H9 (cell line): ENCODE measurements at regions not wholly inside any gene's neighbourhood (a gene's known extent, or its start where the extent isn't known, plus 50 kb on each side); places are given as distances from the start of the nearest gene placed in this dataset.

Experiments
- DNase-seq: peaks from one replicate; pipeline ENCODE4 v3.0.0-alpha.2; 2017
- H2AFZ ChIP-seq: one replicate; pipeline ENCODE4 v1.6.1; 2013; ENCODE audit warnings: mild to moderate bottlenecking, low read length, control low read depth, moderate library complexity
- H2AK5ac ChIP-seq: 2 replicates; pipeline ENCODE4 v1.6.1; 2013; ENCODE audit warnings: low read length, control low read depth, mixed read lengths; ENCODE audit not compliant: insufficient read length
- H2BK120ac ChIP-seq: one replicate; pipeline ENCODE4 v1.6.1; 2013; ENCODE audit warnings: low read depth, mild to moderate bottlenecking, low read length, control low read depth, inconsistent platforms; ENCODE audit not compliant: poor library complexity, severe bottlenecking
- H2BK12ac ChIP-seq: 2 replicates; pipeline ENCODE4 v1.6.1; 2013; ENCODE audit warnings: low read length, control low read depth, mixed read lengths, low read depth; ENCODE audit not compliant: insufficient read length
- H2BK15ac ChIP-seq: 2 replicates; pipeline ENCODE4 v1.6.1; 2013; ENCODE audit warnings: low read depth, low read length, control low read depth
- H2BK20ac ChIP-seq: one replicate; pipeline ENCODE4 v1.6.1; 2013; ENCODE audit warnings: low read depth, mild to moderate bottlenecking, low read length, control low read depth, inconsistent platforms; ENCODE audit not compliant: poor library complexity, severe bottlenecking
- H2BK5ac ChIP-seq: 2 replicates; pipeline ENCODE4 v1.6.1; 2013; ENCODE audit warnings: low read length, control low read depth, mixed read lengths; ENCODE audit not compliant: insufficient read length
- H3K14ac ChIP-seq: 2 replicates; pipeline ENCODE4 v1.6.1; 2013; ENCODE audit warnings: low read length, control low read depth; ENCODE audit not compliant: insufficient read depth
- H3K18ac ChIP-seq: 2 replicates; pipeline ENCODE4 v1.6.1; 2013; ENCODE audit warnings: low read depth, mild to moderate bottlenecking, mixed read lengths, low read length, control low read depth; ENCODE audit not compliant: insufficient read length
- H3K23ac ChIP-seq: 2 replicates; pipeline ENCODE4 v1.6.1; 2013; ENCODE audit warnings: low read length, control low read depth, mixed read lengths, low read depth; ENCODE audit not compliant: insufficient read length
- H3K23me2 ChIP-seq: 2 replicates; pipeline ENCODE4 v1.6.1; 2013; ENCODE audit warnings: low read depth, mild to moderate bottlenecking, mixed read lengths, low read length, control low read depth; ENCODE audit not compliant: insufficient read length, poor library complexity, severe bottlenecking
- H3K27ac ChIP-seq: 2 replicates; pipeline ENCODE4 v1.5.1; 2013; ENCODE audit warnings: low read length, control low read depth, mixed read lengths, low read depth; ENCODE audit not compliant: insufficient read length
- H3K27me3 ChIP-seq: 2 replicates; pipeline ENCODE4 v1.6.1; 2013; ENCODE audit warnings: low read length, control low read depth, inconsistent platforms; ENCODE audit not compliant: insufficient read depth
- H3K4ac ChIP-seq: 2 replicates; pipeline ENCODE4 v1.6.1; 2013; ENCODE audit warnings: low read depth, mild to moderate bottlenecking, control low read depth, inconsistent platforms, low read length, moderate library complexity
- H3K4me1 ChIP-seq: 2 replicates; pipeline ENCODE4 v1.6.1; 2013; ENCODE audit warnings: low read length, control low read depth, inconsistent platforms; ENCODE audit not compliant: insufficient read depth
- H3K4me2 ChIP-seq: 2 replicates; pipeline ENCODE4 v1.6.1; 2013; ENCODE audit warnings: low read length, control low read depth, mixed read lengths; ENCODE audit not compliant: insufficient read length, insufficient read depth
- H3K56ac ChIP-seq: 2 replicates; pipeline ENCODE4 v1.6.1; 2013; ENCODE audit warnings: low read depth, mild to moderate bottlenecking, mixed read lengths, low read length, control low read depth; ENCODE audit not compliant: insufficient read length
- H3K79me1 ChIP-seq: 2 replicates; pipeline ENCODE4 v1.6.1; 2013; ENCODE audit warnings: low read depth, mild to moderate bottlenecking, moderate library complexity, low read length, control low read depth, inconsistent platforms; ENCODE audit not compliant: insufficient read depth, poor library complexity, severe bottlenecking
- H3K79me2 ChIP-seq: 2 replicates; pipeline ENCODE4 v1.6.1; 2013; ENCODE audit warnings: low read length, control low read depth, inconsistent platforms; ENCODE audit not compliant: insufficient read depth
- H3K9ac ChIP-seq: 2 replicates; pipeline ENCODE4 v1.6.1; 2013; ENCODE audit warnings: low read length, control low read depth, mixed read lengths; ENCODE audit not compliant: insufficient read length; ENCODE audit errors: extremely low read depth
- H3K9me3 ChIP-seq: one replicate; pipeline ENCODE4 v1.6.1; 2013; ENCODE audit warnings: low read depth, low read length, inconsistent platforms; ENCODE audit not compliant: control insufficient read depth
- H3T11ph ChIP-seq: one replicate; pipeline ENCODE4 v1.6.1; 2013; ENCODE audit warnings: mild to moderate bottlenecking, low read length, control low read depth, inconsistent platforms
- H4K20me1 ChIP-seq: one replicate; pipeline ENCODE4 v1.6.1; 2013; ENCODE audit not compliant: control insufficient read depth, insufficient read length, insufficient read depth
- H4K5ac ChIP-seq: 2 replicates; pipeline ENCODE4 v1.6.1; 2013; ENCODE audit warnings: low read depth, mild to moderate bottlenecking, mixed read lengths, low read length, control low read depth; ENCODE audit not compliant: insufficient read length
- H4K8ac ChIP-seq: replicated peaks from 2 replicates; pipeline ENCODE4 v1.6.1; 2013; ENCODE audit warnings: low read length, control low read depth, mixed read lengths, low read depth; ENCODE audit not compliant: insufficient read length
- H4K91ac ChIP-seq: 2 replicates; pipeline ENCODE4 v1.6.1; 2013; ENCODE audit warnings: low read depth, mild to moderate bottlenecking, moderate library complexity, mixed read lengths, low read length, control low read depth; ENCODE audit not compliant: insufficient read length
- H3K27ac Mint-ChIP-seq, 3 experiments: 2 replicates in 2 of 3; 3 replicates in 1 of 3; pipeline ENCODE4 v1.8.0; 2020 to 2021; ENCODE audit warnings: mixed read lengths in 3 of 3, mild to moderate bottlenecking in 1 of 3, moderate library complexity in 1 of 3
- H3K27me3 Mint-ChIP-seq: 2 replicates; pipeline ENCODE4 v1.8.0; 2021; ENCODE audit warnings: low read depth, mild to moderate bottlenecking, moderate library complexity, mixed read lengths
- H3K36me3 Mint-ChIP-seq, 3 experiments: 2 replicates in 2 of 3; 3 replicates in 1 of 3; pipeline ENCODE4 v1.8.0; 2020 to 2021; ENCODE audit warnings: low read depth in 3 of 3, mixed read lengths in 3 of 3; ENCODE audit not compliant: insufficient read depth in 1 of 3
- H3K4me1 Mint-ChIP-seq, 2 experiments: 2 replicates each; pipeline ENCODE4 v1.8.0; 2020; ENCODE audit warnings: mixed read lengths in 2 of 2
- H3K4me3 Mint-ChIP-seq, 2 experiments: 2 replicates in 1 of 2; 3 replicates in 1 of 2; pipeline ENCODE4 v1.8.0; 2020 to 2021; ENCODE audit warnings: mild to moderate bottlenecking in 2 of 2, mixed read lengths in 2 of 2, moderate library complexity in 1 of 2
- H3K9me3 Mint-ChIP-seq, 2 experiments: 2 replicates in 1 of 2; 3 replicates in 1 of 2; pipeline ENCODE4 v1.8.0; 2020; ENCODE audit warnings: mild to moderate bottlenecking in 2 of 2, mixed read lengths in 2 of 2, moderate library complexity in 1 of 2
- CTCF ChIP-seq: fragments of 200-600 bp; sonication (generic); conservative IDR thresholded peaks from 3 replicates; pipeline ENCODE4 v1.8.0; 2021; ENCODE audit warnings: antibody characterized with exemption, mild to moderate bottlenecking
- WGBS: extraction: QIAGEN DNeasy Blood & Tissue Kit; methylation state at CpG from one replicate; pipeline ENCODE4 v1.1.7; 2013; ENCODE audit warnings: missing lambda C conversion rate, low lambda C conversion rate, mixed read lengths; ENCODE audit not compliant: insufficient read length; ENCODE audit errors: extremely low coverage; 5-methylcytosine and 5-hydroxymethylcytosine counted together

DNA sequence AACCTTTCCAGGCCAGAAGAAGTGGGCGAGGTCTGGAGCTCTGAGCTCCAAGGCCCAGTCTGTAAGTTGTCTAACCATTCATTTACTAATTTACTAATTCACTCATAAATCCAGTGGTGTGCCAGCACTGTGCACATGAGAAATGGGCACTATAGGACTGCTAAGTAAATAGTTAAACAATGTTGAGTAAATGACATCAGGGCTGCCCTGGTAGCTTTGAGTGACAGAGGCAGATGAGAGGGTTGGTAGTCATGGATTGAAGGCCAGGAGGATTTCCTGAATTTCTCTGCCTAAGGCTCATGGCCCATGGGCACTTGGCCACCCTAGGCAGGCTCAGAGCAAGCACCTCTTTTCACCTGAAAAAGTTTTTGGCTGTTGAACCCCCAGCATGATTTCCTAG lies 216.9 kb upstream of the RXFP2 start:
- no peak overlapping the region for H3T11ph ChIP-seq
- no peaks in the 10 kb centered on the region for H4K20me1 ChIP-seq
- no CpG with 5 or more reads among the region's 1 CpG for WGBS
- no peak overlapping the region for H4K91ac ChIP-seq
- H3K4ac ChIP-seq = no peak overlapping the region
- no peak overlapping the region for H2BK15ac ChIP-seq
- H3K27me3 Mint-ChIP-seq = no peaks in the 10 kb centered on the region; the same call in 1 of the 2 replicates
- no peak overlapping the region for H4K8ac ChIP-seq
- H3K79me1 ChIP-seq = no peaks in the 10 kb centered on the region
- no peak overlapping the region for H3K4me3 Mint-ChIP-seq
- H3K9me3 ChIP-seq = no peaks in the 10 kb centered on the region
- DNase-seq = no peak
- no peak overlapping the region for H3K27ac ChIP-seq
- H2AK5ac ChIP-seq = no peak overlapping the region
- H3K27ac Mint-ChIP-seq = no peak overlapping the region
- no peak overlapping the region for H2BK20ac ChIP-seq
- no peaks in the 10 kb centered on the region for H3K79me2 ChIP-seq
- no peak overlapping the region for H2BK5ac ChIP-seq
- no peak overlapping the region for H2AFZ ChIP-seq
- H3K23ac ChIP-seq = no peak overlapping the region
- no peak for TF ChIP-seq CTCF
- H3K27me3 ChIP-seq = no peaks in the 10 kb centered on the region
- H2BK120ac ChIP-seq = no peak overlapping the region
- no peak overlapping the region for H3K18ac ChIP-seq
- H3K9me3 Mint-ChIP-seq = peaks cover 0 to 5% of the 10 kb centered on the region in 2 experiments; a peak in 1 of 5 replicates
- no peak overlapping the region for H4K5ac ChIP-seq
- no peak overlapping the region for H3K14ac ChIP-seq
- H3K9ac ChIP-seq = no peak overlapping the region
- H3K23me2 ChIP-seq = no peaks in the 10 kb centered on the region
- H3K36me3 Mint-ChIP-seq = no peaks in the 10 kb centered on the region
- no peak overlapping the region for H3K4me2 ChIP-seq
- no peak overlapping the region for H2BK12ac ChIP-seq
- H3K4me1 Mint-ChIP-seq = peaks cover 6 to 12% of the 10 kb centered on the region in 2 experiments; a peak in 3 of 4 replicates
- H3K4me1 ChIP-seq = no peaks in the 10 kb centered on the region
- no peak overlapping the region for H3K56ac ChIP-seq
